RPMI7951 (cell line): ENCODE measurements at regions not wholly inside any gene's neighbourhood (a gene's known extent, or its start where the extent isn't known, plus 50 kb on each side); places are given as distances from the start of the nearest gene placed in this dataset.
A peak's percentile ranks its signal among the peaks of the same experiment; 100 is the strongest.
"Not testable (repeated sequence)": the region's sequence is repeated elsewhere in the genome, so short reads cannot be mapped to it uniquely, and the experiment has no call there.

Experiments
- DNase-seq: peaks from one replicate; pipeline ENCODE4 v3.0.0-alpha.2; 2012; ENCODE audit warnings: low read depth

GRCh38 chr21:32823296-32823695, 51.7 kb upstream of the PAXBP1 start:
- DNase-seq, result not testable (repeated sequence)

- no peak for DNase-seq
These were observed 53.4 kb upstream of the PAXBP1 start for GRCh38 chr21:32824950-32825349.

GRCh38 chr21:32826329-32827167, 55.0 kb upstream of the PAXBP1 start:
- peak; percentile 45 for DNase-seq

GRCh38 chr21:32828908-32829307, 57.4 kb upstream of the PAXBP1 start:
- no peak for DNase-seq

- no peak for DNase-seq
These were observed 57.9 kb upstream of the PAXBP1 start for GRCh38 chr21:32829504-32829903.

GRCh38 chr21:32831779-32832178, 60.2 kb upstream of the PAXBP1 start:
- not testable (repeated sequence) for DNase-seq

- no peak for DNase-seq
These were observed 62.8 kb upstream of the PAXBP1 start for GRCh38 chr21:32834211-32834915.

- no peak for DNase-seq
These were observed 63.3 kb upstream of the PAXBP1 start for GRCh38 chr21:32834916-32835235.

- DNase-seq, result peak; percentile 4
These were observed 70.6 kb upstream of the PAXBP1 start for GRCh38 chr21:32842146-32842545.

GRCh38 chr21:32843561-32843960, 72.0 kb upstream of the PAXBP1 start:
- no peak for DNase-seq

- no peak for DNase-seq
These were observed 72.5 kb upstream of the PAXBP1 start for GRCh38 chr21:32844076-32844475.

GRCh38 chr21:32844653-32845436, 73.3 kb upstream of the PAXBP1 start:
- DNase-seq, result peak; percentile 72

GRCh38 chr21:32858628-32859027, 87.1 kb upstream of the PAXBP1 start:
- DNase-seq, result no peak

- no peak for DNase-seq
These were observed 88.8 kb upstream of the PAXBP1 start for GRCh38 chr21:32860399-32860798.

- DNase-seq, result no peak
These were observed 90.3 kb upstream of the PAXBP1 start for GRCh38 chr21:32861866-32862265.

GRCh38 chr21:32867597-32867996, 96.0 kb upstream of the PAXBP1 start:
- DNase-seq, result no peak

- DNase-seq, result no peak
These were observed 97.3 kb upstream of the PAXBP1 start for GRCh38 chr21:32868631-32869454.

GRCh38 chr21:32869459-32869858, 97.9 kb upstream of the PAXBP1 start:
- no peak for DNase-seq

- no peak for DNase-seq
These were observed 104.9 kb upstream of the PAXBP1 start for GRCh38 chr21:32876426-32876825.

- not testable (repeated sequence) for DNase-seq
These were observed 106.3 kb upstream of the PAXBP1 start for GRCh38 chr21:32877888-32878287.

GRCh38 chr21:32878661-32879060, 107.1 kb upstream of the PAXBP1 start:
- no peak for DNase-seq

- no peak for DNase-seq
These were observed 109.9 kb upstream of the PAXBP1 start for GRCh38 chr21:32881458-32881857.
